ENCODE measurements at regions not wholly inside any gene's neighbourhood (a gene's known extent, or its start where the extent isn't known, plus 50 kb on each side); places are given as distances from the start of the nearest gene placed in this dataset.
"Not testable (repeated sequence)": the region's sequence is repeated elsewhere in the genome, so short reads cannot be mapped to it uniquely, and the experiment has no call there.

- no peak overlapping the region for H3K4me3 Mint-ChIP-seq
- Histone ChIP-seq H3K36me3 (ENCODE audit: control insufficient read depth, insufficient read depth, low read length) (no peaks in the 10 kb centered on the region), H3K9me3 (ENCODE audit: control insufficient read depth, low read length) (no peaks in the 10 kb centered on the region), H3K9ac (ENCODE audit: extremely low read depth, low read length, poor library complexity, severe bottlenecking) (no peak overlapping the region), H3K27ac (ENCODE audit: low read depth, low read length) (no peak overlapping the region), H3K4me1 (ENCODE audit: control insufficient read depth, insufficient read depth, low read length) (no peaks in the 10 kb centered on the region), H3K4me3 (ENCODE audit: low read length) (no peak overlapping the region), H3K27me3 (ENCODE audit: control insufficient read depth, insufficient read depth, low read length, poor library complexity, severe bottlenecking) (no peaks in the 10 kb centered on the region)
- peaks cover 5% of the 10 kb centered on the region for H3K4me1 Mint-ChIP-seq
- WGBS, 2 experiments (ENCODE audit: insufficient coverage in 1 of 2, insufficient read length in 1 of 2): 84 to 91% methylated on average over 3 to 5 of the region's 5 CpGs
- TF ChIP-seq CTCF (conservative IDR thresholded peaks at IDR 0.05): peak; percentile 57
- H3K27ac Mint-ChIP-seq: no peak overlapping the region
- peak; percentile 72 for DNase-seq
- H3K27me3 Mint-ChIP-seq (ENCODE audit: insufficient read depth): no peaks in the 10 kb centered on the region
- H3K9me3 Mint-ChIP-seq: no peaks in the 10 kb centered on the region
- no peaks in the 10 kb centered on the region for H3K36me3 Mint-ChIP-seq (ENCODE audit: low read depth)
Measured at GRCh38 chr3:147712357-147712756, 303.2 kb downstream of the ZIC1 start.

GRCh38 chr3:147712758-147713157, 303.6 kb downstream of the ZIC1 start:
- not testable (repeated sequence) for H3K27ac ChIP-seq (ENCODE audit: low read depth, low read length); H3K27me3 Mint-ChIP-seq (ENCODE audit: insufficient read depth); H3K27me3 ChIP-seq (ENCODE audit: control insufficient read depth, insufficient read depth, low read length, poor library complexity, severe bottlenecking); H3K9ac ChIP-seq (ENCODE audit: extremely low read depth, low read length, poor library complexity, severe bottlenecking); H3K4me1 Mint-ChIP-seq; H3K9me3 ChIP-seq (ENCODE audit: control insufficient read depth, low read length); H3K4me1 ChIP-seq (ENCODE audit: control insufficient read depth, insufficient read depth, low read length); H3K9me3 Mint-ChIP-seq; H3K36me3 Mint-ChIP-seq (ENCODE audit: low read depth); H3K36me3 ChIP-seq (ENCODE audit: control insufficient read depth, insufficient read depth, low read length); H3K4me3 ChIP-seq (ENCODE audit: low read length); H3K4me3 Mint-ChIP-seq; H3K27ac Mint-ChIP-seq; DNase-seq
- 75 to 90% methylated on average over 2 to 5 of the region's 5 CpGs for WGBS, 2 experiments (ENCODE audit: insufficient coverage in 1 of 2, insufficient read length in 1 of 2)

GRCh38 chr3:147713234-147714133, 304.3 kb downstream of the ZIC1 start:
- no peaks in the 10 kb centered on the region for H3K4me1 ChIP-seq (ENCODE audit: control insufficient read depth, insufficient read depth, low read length)
- H3K4me3 ChIP-seq (ENCODE audit: low read length): no peak overlapping the region
- Mint-ChIP-seq H3K4me3 (no peak overlapping the region), H3K4me1 (peaks cover 5% of the 10 kb centered on the region), H3K27me3 (ENCODE audit: insufficient read depth) (no peaks in the 10 kb centered on the region), H3K36me3 (ENCODE audit: low read depth) (no peaks in the 10 kb centered on the region), H3K9me3 (no peaks in the 10 kb centered on the region), H3K27ac (no peak overlapping the region)
- H3K36me3 ChIP-seq (ENCODE audit: control insufficient read depth, insufficient read depth, low read length): no peaks in the 10 kb centered on the region
- DNase-seq: no peak
- no peaks in the 10 kb centered on the region for H3K27me3 ChIP-seq (ENCODE audit: control insufficient read depth, insufficient read depth, low read length, poor library complexity, severe bottlenecking)
- no peaks in the 10 kb centered on the region for H3K9me3 ChIP-seq (ENCODE audit: control insufficient read depth, low read length)
- WGBS, 2 experiments (ENCODE audit: insufficient coverage in 1 of 2, insufficient read length in 1 of 2): 94% methylated on average over 3 to 7 of the region's 7 CpGs
- H3K9ac ChIP-seq (ENCODE audit: extremely low read depth, low read length, poor library complexity, severe bottlenecking): no peak overlapping the region
- peak overlapping the region; percentile 51 for H3K27ac ChIP-seq (ENCODE audit: low read depth, low read length)
- TF ChIP-seq CTCF (conservative IDR thresholded peaks at IDR 0.05): no peak
